Sciatic nerve (tissue), 2 donors: ENCODE measurements at regions not wholly inside any gene's neighbourhood (a gene's known extent, or its start where the extent isn't known, plus 50 kb on each side); places are given as distances from the start of the nearest gene placed in this dataset.

Experiments used
- ATAC-seq: fragments of 200-7000 bp; cut with Tn5 transposase; one replicate; pipeline ENCODE4 v1.9.1; 2020; ENCODE audit warnings: mild to moderate bottlenecking, moderate library complexity
- DNase-seq: peaks from one replicate; pipeline ENCODE4 v3.0.0-alpha.2; 2020; ENCODE audit warnings: low spot score
- intact Hi-C: fragments of 100-400 bp; cut with DNase I; formaldehyde crosslinking; loops from one replicate; pipeline ENCODE4 v1.14.2; 2022
- donor health status: DM: no; HTN: no; CAD: no.
- donor health status: DM: no; HTN: no; CAD: no.

DNA sequence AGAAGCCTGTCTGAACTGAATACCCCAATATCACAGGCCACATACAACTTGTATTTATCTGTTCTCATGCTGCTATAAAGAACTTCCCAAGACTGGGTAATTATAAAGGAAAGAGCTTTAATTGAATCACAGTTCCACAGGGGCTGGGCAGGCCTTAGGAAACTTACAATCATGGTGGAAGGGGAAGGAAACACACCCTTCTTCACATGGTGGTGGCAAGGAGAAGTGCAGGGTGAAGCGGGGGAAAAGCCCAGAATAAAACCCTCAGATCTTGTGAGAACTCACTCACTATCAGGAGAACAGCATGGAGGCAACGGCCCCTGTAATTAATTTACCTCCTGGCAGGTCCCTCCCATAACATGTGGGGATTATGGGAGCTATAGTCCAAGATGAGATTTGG is 50.3 kb upstream of the FNDC1 start:
- intact Hi-C loops, result no loop called here
- DNase-seq, result no peak
- no peak for ATAC-seq

DNA sequence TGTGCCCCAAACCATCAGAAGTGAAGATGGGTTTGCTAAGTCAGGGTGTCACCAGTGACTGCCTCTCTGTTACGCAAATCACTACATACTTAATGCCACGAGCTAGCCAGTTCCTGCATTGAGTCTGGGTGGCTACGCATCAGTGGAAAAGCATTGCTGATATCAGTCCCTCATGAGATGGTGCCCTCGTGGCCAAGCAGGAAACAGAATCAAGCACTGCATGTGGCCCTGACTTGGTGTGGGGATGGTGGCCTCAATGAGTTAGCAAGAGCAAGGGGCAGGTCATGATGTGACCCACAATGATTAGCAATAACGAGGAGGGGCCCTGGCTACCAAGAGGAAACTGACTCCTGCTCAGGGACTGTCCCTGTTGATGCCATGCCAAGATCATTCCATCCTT is 51.6 kb upstream of the FNDC1 start:
- intact Hi-C loops, result no loop called here
- DNase-seq (no peak), ATAC-seq (no peak)

DNA sequence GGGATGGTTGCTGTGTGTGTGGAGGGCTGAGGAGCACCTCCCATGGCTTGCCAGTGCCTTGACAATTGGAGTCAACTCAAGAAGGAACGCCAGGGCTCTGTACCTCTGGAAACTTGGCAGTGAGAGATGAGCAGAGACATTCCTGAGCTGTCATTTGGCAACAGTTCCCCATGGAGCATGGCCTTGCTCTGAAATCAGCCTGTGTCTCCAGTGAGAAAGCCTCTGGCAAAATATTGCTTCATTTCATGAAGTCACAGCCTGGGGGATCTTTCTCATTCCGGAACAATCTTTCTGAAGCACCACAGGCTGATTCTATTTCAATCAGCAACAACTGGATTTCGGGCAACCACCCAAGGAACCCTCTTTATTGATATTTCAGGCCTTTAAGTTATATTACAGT is 52.2 kb upstream of the FNDC1 start:
- no peak for DNase-seq
- peak; percentile 67 for ATAC-seq
- intact Hi-C loops, result no loop called here

DNA sequence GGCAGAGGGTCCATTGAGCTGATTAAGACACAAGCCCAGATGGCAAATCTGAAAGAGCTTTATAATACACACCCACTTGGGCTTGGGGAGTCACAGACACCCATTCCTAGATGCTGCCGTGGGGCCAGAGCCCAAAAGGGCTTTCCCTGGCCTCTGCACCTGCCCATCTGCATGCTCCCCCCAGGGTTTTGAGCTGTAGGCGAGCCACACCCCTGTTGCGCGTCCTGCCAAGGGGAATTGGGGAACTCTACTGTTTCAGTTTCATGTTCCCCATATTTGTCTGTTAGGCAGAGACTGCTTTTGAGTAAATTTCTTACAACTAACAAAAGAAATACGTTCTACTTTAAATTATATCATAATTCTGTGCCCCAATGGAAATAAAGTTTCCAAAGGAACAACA is 52.9 kb upstream of the FNDC1 start:
- intact Hi-C loops, result no loop called here
- DNase-seq (no peak), ATAC-seq (peak; percentile 56)

DNA sequence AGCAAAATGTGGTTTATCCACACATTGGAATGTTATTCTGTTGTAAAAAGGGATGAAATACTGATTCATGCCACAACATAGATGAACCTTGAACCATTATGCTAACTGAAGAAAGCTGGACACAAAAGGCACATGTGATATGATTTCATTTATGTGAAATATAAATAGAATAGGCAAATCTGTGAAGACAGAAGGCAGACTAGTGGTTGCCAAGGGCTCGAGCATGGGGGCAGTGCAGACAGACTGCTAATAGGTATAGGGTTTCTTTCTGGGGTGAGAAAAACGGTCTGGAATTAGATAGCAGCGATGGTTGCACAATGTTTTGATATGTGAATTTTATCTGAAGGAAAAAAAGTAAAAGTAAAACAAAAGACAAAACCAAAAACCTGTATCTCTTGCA is 54.6 kb upstream of the FNDC1 start:
- ATAC-seq (no peak), DNase-seq (no peak)
- intact Hi-C loops, result no loop called here

DNA sequence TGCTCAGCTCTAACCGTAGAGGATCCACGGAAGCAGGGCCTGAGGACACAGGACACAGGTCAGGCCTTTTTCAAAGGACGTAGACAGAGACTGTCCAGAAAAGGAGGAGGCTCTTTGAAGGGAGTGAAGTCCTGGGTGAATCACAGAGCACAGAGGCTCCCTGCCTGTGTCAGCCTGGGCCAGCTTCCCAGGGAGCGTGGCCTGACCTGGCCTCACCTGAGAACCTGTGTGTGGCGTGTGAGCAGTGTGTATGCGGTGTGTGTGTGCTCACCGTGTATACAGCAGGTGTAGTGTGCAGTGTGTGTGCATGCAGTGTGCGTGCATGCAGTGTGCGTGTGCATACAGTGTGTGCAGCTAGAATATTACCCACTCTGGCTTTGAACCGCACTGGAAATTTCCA is 56.0 kb upstream of the FNDC1 start:
- ATAC-seq (no peak), DNase-seq (no peak)
- intact Hi-C loops, result no loop called here

DNA sequence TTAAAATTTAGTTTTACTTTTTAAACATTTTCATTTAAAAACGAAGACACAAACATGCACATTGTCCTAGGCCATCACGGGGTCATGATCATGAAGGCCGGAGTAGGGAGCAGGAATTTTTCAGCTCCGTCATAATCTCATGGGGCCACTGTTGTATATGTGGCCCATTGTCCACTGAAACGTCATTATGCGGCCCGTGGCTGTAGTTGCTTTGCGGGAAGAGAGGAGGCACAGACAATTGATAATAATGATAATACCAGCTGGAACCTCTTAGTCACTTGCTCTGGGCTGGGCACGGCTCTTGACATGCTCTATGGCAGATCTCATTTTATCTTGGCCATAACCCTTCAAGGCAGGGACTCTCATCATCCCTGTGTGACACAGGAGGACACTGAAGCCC is 56.5 kb upstream of the FNDC1 start:
- DNase-seq (no peak), ATAC-seq (no peak)
- intact Hi-C loops, result no loop called here

DNA sequence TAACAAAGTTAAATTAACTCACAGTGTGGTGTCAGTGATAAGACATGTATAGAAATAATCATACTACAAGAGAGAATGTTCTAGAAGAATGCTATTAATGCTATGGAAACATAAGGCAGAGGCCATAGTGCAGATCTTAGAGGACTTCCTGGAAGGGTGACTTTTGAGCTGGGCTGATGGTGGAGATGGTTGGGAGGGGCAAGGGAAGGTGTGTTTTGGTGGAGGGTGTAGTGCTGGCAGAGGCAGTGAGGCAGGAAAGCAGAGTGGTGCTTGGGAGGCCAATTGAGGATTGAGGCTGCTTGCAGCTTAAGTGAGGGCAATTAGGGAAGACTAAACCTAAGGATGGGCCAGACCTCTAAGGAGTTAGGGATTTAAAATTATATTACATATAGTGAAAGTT is 58.5 kb upstream of the FNDC1 start:
- intact Hi-C loops, result no loop called here
- ATAC-seq, result no peak

DNA sequence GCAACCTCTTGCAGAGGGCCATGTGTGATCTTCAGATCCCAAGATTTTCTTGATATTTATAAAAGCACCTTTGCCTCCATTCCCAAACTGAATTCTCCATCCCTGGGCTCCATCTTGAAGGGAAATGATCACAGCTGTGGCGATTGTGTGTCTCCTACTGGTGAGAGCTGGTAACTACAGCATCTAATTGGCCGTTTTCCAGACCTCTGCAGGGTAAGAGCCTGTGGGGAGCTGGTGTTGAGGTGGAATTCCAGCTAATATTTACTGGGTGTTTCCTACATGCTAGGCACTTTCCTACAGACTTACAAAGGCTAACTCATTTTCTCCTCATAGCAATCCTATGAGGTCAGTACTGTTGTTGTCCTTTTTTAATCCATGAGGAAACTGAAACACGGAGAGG is 59.2 kb upstream of the FNDC1 start:
- peak; percentile 8 for ATAC-seq
- intact Hi-C loops, result no loop called here
- DNase-seq, result no peak

More for the DNA sequence above, 58.5 kb upstream of the FNDC1 start:
- DNase-seq, result no peak

DNA sequence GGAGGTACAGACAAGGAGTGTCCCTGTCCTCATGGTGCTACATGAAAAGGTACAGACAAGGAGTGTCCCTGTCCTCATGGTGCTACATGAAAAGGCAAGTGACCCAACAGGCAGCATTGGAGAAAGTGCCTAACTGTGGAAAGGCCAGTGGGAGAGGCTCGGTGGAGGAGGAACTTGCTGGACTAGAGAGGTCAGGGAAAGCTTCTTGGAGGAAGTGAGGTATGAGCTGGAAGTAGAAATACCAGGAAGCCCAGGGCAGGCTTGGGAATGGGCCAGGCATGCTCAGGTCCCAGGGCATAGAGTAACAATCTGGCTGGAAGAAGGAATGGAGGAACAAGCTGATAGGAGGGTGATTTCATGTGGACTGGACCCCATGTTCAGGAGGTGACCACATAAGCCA is 59.8 kb upstream of the FNDC1 start:
- intact Hi-C loops, result no loop called here
- DNase-seq (no peak), ATAC-seq (no peak)

DNA sequence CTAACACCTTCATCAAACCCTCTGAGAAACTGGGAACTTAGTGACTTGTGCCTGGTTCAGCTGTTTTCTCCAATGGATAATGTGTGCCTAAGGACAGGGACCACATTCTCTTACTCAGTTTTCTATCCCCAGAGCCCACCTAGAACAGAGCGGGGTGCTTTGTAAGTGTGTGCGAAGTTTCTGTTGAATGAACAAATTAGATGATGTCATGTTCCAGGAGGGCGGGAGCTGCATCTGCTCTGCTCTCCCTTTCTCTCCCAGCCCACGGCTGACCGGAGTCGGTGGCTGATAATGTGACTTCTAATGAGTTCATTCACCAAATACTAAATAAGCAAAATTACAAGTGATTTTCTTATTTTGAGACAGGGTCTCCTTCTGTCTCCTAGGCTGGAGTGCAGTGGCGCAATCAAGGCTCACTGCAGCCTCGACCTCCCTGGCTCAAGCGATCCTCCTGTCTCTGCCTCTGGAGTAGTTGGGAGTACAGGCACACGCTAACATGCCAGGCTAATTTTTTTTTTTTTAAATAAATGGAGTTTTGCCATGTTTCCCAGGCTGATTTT is 60.7 kb upstream of the FNDC1 start:
- ATAC-seq (no peak), DNase-seq (no peak)
- intact Hi-C loops, result no loop called here

DNA sequence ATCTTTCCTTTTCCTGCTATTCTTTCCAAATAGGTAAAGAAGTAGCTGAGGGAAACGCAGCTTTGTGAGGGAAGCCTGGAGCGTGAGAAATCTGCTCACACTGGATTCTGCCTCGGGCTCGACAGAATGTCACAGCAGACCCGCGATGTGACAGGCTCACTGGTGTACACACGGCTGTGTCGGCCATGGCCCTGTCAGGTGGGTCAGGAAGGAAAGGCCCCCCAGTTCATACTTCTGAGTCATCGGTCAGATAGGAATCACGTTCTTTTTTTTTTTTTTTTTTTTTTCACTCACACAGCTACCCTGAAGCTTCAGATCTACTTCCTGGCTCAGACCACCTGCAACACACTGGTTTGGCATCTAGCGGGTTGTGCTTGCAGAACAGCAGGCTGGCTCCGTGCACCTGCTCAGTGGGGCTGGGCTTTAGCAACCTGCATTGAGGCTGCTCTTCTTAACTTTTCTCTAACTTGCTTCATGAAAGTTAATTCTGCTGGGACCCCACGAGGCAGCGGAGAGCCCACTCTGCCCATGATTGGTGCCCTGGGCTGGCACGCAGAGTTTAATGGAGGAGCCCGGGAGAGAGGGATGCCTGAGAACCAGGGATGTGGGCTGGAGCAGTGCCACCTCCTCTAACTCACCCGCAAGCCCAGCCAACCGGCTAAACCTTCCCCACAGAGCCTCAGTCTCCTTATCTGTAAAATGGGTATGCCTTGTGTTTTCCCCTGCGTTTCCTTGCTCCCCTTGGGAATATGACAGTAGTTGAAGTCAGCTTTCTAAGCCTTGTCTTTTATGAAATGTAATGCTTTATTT is 61.5 kb upstream of the FNDC1 start:
- ATAC-seq (no peak), DNase-seq (no peak)
- intact Hi-C loops, result no loop called here

DNA sequence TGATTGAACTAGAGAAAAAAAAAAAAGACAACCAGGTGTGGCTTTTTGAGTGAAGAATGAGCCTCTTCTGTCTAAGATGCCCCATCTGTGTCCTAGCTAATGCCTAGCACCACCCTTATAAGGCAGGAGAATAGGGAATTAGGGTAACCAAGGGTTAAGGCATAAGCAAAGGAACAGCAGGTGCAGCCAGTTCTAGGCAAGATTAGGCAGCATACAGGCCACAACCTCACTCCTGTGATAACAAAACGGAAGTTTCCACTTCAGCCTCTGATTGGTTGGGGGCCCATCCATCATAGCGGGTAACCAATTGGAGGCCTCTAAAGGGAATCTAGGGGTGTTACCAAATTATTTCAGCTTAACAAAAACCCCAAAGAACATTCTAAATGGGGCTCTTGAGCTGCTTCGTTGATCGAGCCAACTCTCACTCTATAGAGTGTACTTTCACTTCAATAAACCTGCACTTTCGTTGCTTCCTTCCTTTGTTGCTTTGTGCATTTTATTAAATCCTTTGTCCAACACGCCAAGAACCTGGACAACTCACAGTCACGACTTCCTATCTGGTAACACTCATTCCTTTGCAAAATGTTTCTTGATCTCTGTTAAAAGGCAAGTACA is 61.9 kb upstream of the TAGAP start:
- peak; percentile 60 for ATAC-seq
- intact Hi-C loops, result no loop called here
- DNase-seq, result peak; percentile 78

DNA sequence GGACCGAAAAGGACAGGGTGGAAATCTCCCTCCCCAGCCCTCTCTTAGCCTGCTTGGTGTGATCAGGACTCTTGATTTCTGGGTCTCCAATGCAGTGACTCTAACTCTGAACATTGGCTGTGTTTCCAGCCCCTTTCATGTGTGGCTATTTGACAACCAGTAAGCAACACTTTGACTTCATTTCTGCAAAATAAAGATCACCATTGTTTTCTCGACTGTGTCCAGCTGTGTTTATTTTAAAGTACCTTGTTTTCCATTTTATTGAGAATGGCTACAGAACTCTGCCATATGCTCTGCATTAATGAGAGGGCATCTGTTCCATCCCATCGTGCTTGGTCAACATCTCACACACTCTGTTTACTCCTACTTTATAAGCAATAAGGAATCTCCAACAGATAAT is 60.9 kb upstream of the TAGAP start:
- DNase-seq (no peak), ATAC-seq (peak; percentile 27)
- intact Hi-C loops, result no loop called here

DNA sequence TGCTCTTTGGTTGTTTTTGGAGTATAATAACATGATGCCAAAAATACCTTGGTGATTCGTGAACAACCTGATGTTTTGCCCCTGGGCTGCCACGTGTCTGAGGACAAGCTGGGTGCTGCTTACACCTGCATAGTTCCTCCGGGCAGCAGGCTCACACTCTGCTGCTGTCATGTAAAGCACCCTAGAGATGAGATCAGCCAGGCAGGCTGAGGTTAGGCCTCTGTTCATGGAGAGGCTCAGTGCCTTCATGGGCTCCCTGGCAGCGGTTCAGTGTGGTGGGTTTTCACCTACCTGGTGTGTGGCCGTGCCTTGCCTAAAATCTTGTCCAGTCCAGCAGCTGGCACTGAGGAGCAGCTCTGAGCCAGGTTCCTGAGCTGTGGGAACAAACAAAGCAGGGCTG is 60.1 kb upstream of the TAGAP start:
- intact Hi-C loops, result no loop called here
- no peak for ATAC-seq
- DNase-seq, result no peak

DNA sequence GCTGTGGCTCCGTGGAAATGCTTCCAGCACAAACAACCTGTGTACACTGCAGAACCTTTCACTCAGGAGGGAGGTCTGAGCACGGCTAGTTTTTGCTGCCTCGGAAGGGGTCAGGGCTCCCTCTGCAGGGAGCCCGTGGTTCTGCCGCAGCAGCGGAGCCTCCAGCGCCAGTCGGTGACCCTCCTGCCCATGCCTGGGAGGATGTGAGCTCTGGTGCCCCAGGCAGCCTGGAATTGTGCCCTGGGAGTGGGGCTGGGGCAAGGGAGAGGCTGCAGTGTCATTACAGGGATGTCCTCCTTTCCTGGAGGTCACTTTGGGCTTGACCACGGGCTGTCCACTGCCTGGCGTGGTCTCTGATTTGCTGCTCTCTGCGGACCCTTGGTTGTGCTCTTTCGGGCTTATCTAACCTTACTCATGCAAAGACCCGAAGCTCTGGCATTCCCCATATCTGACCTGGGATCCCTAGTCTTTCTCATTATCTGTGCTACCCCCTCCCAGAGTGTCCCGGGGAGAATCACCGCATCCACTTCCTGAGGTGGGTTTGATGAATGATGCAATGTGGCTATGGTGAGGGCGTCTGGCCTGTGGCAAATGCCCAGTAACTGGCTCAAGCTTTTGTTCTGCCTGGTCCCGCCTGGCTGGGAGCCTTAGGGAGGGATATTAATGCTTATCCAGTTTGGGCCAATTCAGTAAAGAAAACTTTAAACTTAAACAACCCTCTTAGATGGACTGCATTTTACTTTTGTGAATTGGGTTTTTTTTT is 59.6 kb upstream of the TAGAP start:
- DNase-seq (peak; percentile 81), ATAC-seq (peak; percentile 90)
- intact Hi-C loops, result no loop called here

DNA sequence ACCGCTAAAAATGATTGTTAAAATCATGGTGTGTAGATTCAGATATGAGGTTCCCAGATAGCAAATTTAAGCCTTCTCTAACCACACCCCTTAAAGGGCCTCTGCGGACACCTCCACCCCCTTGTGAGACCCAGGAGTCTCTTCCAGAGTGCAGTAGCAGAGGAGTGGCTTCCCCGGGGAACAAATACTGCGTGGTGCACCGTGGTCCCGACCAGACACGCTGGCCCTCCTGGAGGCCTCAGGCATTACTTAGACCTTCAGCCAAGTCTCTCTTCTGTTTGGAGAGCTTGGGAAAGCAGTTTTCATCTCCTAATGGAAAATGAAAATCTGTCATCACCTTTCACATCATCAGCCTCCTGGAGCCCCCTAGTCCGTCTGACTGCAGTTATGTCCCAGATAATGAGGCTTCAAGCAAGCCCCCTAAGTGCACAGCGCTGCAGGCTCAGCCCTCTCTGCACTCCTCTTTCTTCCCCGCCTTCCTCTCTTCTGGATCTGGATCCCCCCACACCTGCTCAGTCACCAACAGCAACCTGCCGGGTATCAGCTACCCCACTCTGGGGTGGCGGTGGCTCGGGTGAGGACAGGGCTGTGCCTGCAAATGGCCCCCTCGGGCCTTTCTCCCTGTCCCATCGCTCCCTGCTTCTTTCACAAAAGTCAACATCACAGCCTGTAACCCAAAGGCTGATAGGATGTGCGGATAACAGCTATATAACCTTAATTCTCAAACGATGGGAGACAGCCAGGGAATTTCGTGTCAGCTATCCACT is 58.8 kb upstream of the TAGAP start:
- DNase-seq, result no peak

DNA sequence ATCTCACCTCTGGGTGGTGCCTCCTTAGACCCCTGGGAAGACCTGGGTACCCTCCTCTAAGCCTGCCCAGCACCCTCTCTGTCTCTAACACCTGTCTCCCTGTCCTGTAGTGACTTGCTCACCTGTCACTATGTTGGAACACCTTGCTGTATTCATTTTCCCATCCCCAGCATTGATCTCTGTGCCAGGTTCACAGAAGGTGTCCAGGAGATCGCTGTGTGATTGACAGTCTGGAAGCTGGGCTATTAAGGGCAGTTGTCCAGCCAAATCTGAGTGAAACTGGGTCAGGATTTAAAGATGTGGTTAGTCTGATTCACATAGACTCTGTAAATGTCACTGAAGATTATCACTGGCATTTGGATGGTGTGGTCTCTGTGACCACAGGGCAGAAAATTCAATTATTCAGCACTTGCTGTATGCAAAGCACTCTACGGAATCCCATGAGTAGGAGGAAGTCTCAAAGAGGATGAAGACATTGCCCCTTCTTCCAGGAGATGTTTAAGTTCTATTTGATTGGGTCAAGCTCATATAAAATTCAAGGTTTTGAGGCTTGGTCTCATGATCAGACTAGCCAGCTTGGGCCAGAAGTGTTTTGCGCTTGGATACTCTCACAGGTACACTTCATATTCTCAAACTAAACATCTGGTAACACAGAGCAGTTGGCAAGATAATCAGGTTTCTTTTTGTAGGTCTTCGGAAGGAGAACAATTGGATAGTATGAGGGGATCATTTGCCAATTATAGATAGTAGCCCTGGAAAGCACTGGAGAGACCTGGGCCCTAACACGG is 57.8 kb upstream of the TAGAP start:
- ATAC-seq (no peak), DNase-seq (no peak)
- intact Hi-C loops, result no loop called here

More for the DNA sequence above, 58.8 kb upstream of the TAGAP start:
- intact Hi-C loops, result no loop called here
- ATAC-seq, result no peak
